ENCODE measurements at regions not wholly inside any gene's neighbourhood (a gene's known extent, or its start where the extent isn't known, plus 50 kb on each side); places are given as distances from the start of the nearest gene placed in this dataset.

GRCh38 chr1:238112952-238113621 is 222.4 kb upstream of the ZP4 start:
- TF ChIP-seq CTCF (IDR thresholded peaks at IDR 0.05; ENCODE audit: low read depth, low read length, missing input control) (no peak), SP1 (IDR thresholded peaks at IDR 0.05) (no peak), MAX (IDR thresholded peaks at IDR 0.05) (no peak)
